PC-3 (cell line): ENCODE measurements at regions not wholly inside any gene's neighbourhood (a gene's known extent, or its start where the extent isn't known, plus 50 kb on each side); places are given as distances from the start of the nearest gene placed in this dataset.

ENCODE experiments used
- ATAC-seq: fragments of 200-7000 bp; cut with Tn5 transposase; 2 replicates; pipeline ENCODE4 v1.9.1; 2020; ENCODE audit warnings: mild to moderate bottlenecking, moderate library complexity
- BruUV-seq: library from RNA; stranded (reverse); fragments of 400-500 nt; replicated peaks from 2 replicates; lab custom pipeline; 2021; lab: Mats Ljungman, UMichigan
- CTCF ChIA-PET: fragments of 300-600 bp; sonication (Branson Sonifier 250); formaldehyde crosslinking; loops from one replicate; lab custom pipeline; 2022; ENCODE audit warnings: antibody characterized with exemption; lab: Charles Lee
- POLR2A ChIA-PET: fragments of 300-600 bp; sonication (Branson Sonifier 250); formaldehyde crosslinking; loops from one replicate; lab custom pipeline; 2022; ENCODE audit warnings: antibody characterized with exemption; ENCODE audit not compliant: unreplicated experiment; lab: Charles Lee
- DNase-seq: peaks from one replicate; pipeline ENCODE4 v3.0.0-alpha.2; 2015
- H2AFZ ChIP-seq: fragments of 300-600 bp; sonication (generic); 2 replicates; pipeline ENCODE4 v1.6.0; 2016; ENCODE audit warnings: antibody characterized with exemption, low read length
- H3F3A ChIP-seq: fragments of 300-600 bp; sonication (generic); one replicate; pipeline ENCODE4 v1.6.0; 2017; ENCODE audit warnings: antibody characterized with exemption, low read length, control low read depth, mild to moderate bottlenecking; ENCODE audit not compliant: unreplicated experiment
- H3K27ac ChIP-seq: fragments of 300-600 bp; sonication (generic); 2 replicates; pipeline ENCODE4 v1.5.1; 2016; ENCODE audit warnings: mild to moderate bottlenecking, low read length
- H3K27me3 ChIP-seq: fragments of 300-600 bp; sonication (generic); 2 replicates; pipeline ENCODE4 v1.6.1; 2016; ENCODE audit warnings: low read length, mixed read lengths
- H3K36me3 ChIP-seq: fragments of 300-600 bp; sonication (generic); 2 replicates; pipeline ENCODE4 v1.6.1; 2016; ENCODE audit warnings: low read depth, mixed run types, low read length, mixed read lengths
- H3K4me1 ChIP-seq: fragments of 300-600 bp; sonication (generic); 2 replicates; pipeline ENCODE4 v1.5.1; 2016; ENCODE audit warnings: low read length; ENCODE audit not compliant: insufficient read depth
- H3K4me2 ChIP-seq: fragments of 300-600 bp; sonication (generic); 2 replicates; pipeline ENCODE4 v1.6.0; 2016; ENCODE audit warnings: low read length
- H3K4me3 ChIP-seq: fragments of 300-600 bp; sonication (generic); 2 replicates; pipeline ENCODE4 v1.5.1; 2016; ENCODE audit warnings: mild to moderate bottlenecking, low read length, mixed read lengths
- H3K79me2 ChIP-seq: fragments of 300-600 bp; sonication (generic); 2 replicates; pipeline ENCODE4 v1.6.1; 2017; ENCODE audit warnings: low read length, mixed read lengths
- H3K9ac ChIP-seq: fragments of 300-600 bp; sonication (generic); 2 replicates; pipeline ENCODE4 v1.6.0; 2016; ENCODE audit warnings: mild to moderate bottlenecking, low read length
- H3K9me2 ChIP-seq: fragments of 300-600 bp; sonication (generic); replicated peaks from 2 replicates; pipeline ENCODE4 v1.6.1; 2016; ENCODE audit warnings: mixed run types, low read length, mixed read lengths
- H3K9me3 ChIP-seq: fragments of 300-600 bp; sonication (generic); 2 replicates; pipeline ENCODE4 v1.6.1; 2016; ENCODE audit warnings: low read length, mixed read lengths
- H4K20me1 ChIP-seq: fragments of 300-600 bp; sonication (generic); 2 replicates; pipeline ENCODE4 v1.6.1; 2016; ENCODE audit warnings: low read length, mixed read lengths
- EZH2 ChIP-seq: fragments of 300-600 bp; sonication (generic); IDR thresholded peaks from one replicate; pipeline ENCODE4 v1.6.1; 2017; ENCODE audit warnings: antibody characterized with exemption, mild to moderate bottlenecking, low read length; ENCODE audit not compliant: unreplicated experiment
- EZH2phosphoT487 ChIP-seq: fragments of 300-600 bp; sonication (generic); IDR thresholded peaks from 2 replicates; pipeline ENCODE4 v1.6.1; 2018; ENCODE audit warnings: mild to moderate bottlenecking, antibody characterized with exemption, low read length, borderline replicate concordance
- intact Hi-C: fragments of 100-400 bp; cut with micrococcal nuclease; formaldehyde crosslinking; loops from 2 replicates; pipeline ENCODE4 v1.9.0; 2023
- TF ChIP-seq, protein P1 (sequence below): fragments of 300-600 bp; sonication (generic); conservative IDR thresholded peaks from 2 replicates; pipeline ENCODE4 v1.5.1; 2017; ENCODE audit warnings: antibody characterized with exemption, low read depth, mild to moderate bottlenecking, low read length

DNA sequence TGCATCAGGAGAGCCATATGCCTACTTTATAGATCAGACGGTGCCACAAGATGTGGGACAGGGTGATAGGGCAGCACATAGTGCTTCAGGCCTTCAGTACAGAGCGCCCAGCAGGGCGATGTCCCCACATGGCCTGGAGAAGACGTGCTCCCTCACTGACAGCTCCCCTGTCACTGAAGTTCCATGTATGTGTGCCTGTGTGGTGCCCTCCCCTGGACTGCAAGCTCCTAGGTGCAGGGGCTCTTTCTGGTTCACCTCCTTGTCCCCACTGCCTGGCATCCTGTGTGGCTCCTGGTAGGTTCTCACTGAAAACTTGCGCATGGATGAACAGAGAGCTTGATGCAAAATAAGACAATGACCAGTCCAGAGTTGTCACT is 233.1 kb downstream of the GADD45G start:
- BruUV-seq = no TSS peak
- DNase-seq = no peak
- no peak for ATAC-seq
- no peak overlapping the region for H3K9ac ChIP-seq
- H3K4me3 ChIP-seq = no peak overlapping the region
- H3K79me2 ChIP-seq = no peaks in the 10 kb centered on the region
- H3K4me1 ChIP-seq = no peaks in the 10 kb centered on the region
- H2AFZ ChIP-seq = no peak overlapping the region
- H4K20me1 ChIP-seq = no peaks in the 10 kb centered on the region
- H3K36me3 ChIP-seq = no peaks in the 10 kb centered on the region
- TF ChIP-seq, protein P1, sequence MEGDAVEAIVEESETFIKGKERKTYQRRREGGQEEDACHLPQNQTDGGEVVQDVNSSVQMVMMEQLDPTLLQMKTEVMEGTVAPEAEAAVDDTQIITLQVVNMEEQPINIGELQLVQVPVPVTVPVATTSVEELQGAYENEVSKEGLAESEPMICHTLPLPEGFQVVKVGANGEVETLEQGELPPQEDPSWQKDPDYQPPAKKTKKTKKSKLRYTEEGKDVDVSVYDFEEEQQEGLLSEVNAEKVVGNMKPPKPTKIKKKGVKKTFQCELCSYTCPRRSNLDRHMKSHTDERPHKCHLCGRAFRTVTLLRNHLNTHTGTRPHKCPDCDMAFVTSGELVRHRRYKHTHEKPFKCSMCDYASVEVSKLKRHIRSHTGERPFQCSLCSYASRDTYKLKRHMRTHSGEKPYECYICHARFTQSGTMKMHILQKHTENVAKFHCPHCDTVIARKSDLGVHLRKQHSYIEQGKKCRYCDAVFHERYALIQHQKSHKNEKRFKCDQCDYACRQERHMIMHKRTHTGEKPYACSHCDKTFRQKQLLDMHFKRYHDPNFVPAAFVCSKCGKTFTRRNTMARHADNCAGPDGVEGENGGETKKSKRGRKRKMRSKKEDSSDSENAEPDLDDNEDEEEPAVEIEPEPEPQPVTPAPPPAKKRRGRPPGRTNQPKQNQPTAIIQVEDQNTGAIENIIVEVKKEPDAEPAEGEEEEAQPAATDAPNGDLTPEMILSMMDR = no peak
- TF ChIP-seq EZH2phosphoT487 (no peak), EZH2 (no peak)
- H3K9me2 ChIP-seq = no peaks in the 10 kb centered on the region
- no peaks in the 10 kb centered on the region for H3K9me3 ChIP-seq
- peaks cover 30% of the 10 kb centered on the region for H3K27me3 ChIP-seq
- intact Hi-C loops = no loop called here
- CTCF ChIA-PET = no interaction called here
- POLR2A ChIA-PET = no interaction called here
- H3F3A ChIP-seq = no peaks in the 10 kb centered on the region
- no peak overlapping the region for H3K4me2 ChIP-seq
- no peak overlapping the region for H3K27ac ChIP-seq

DNA sequence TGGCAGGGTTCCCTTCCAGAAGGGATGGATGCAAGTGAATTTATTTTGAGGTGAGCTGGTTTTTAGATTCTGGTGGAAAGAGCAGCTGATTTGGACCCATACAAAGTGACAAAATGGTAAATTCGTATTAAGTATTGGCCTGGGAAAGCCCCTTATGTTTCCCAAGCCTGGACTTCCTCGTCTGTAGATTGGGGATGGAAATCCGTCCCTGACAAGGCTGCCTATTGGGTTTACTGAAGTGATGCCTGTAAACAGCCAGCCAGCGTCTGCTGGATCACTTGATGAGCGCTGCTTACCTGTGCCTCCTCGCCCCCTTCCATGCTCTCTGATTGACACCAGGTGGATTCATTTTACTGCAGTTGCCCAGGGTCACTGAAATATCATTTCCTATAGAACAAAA is 233.8 kb downstream of the GADD45G start:
- H3F3A ChIP-seq = no peaks in the 10 kb centered on the region
- H3K36me3 ChIP-seq = no peaks in the 10 kb centered on the region
- BruUV-seq = no TSS peak
- no peak for ATAC-seq
- no peak overlapping the region for H3K4me3 ChIP-seq
- no peak overlapping the region for H3K4me2 ChIP-seq
- H3K9me2 ChIP-seq = no peaks in the 10 kb centered on the region
- no peak overlapping the region for H3K9ac ChIP-seq
- H3K27ac ChIP-seq = no peak overlapping the region
- no peak overlapping the region for H2AFZ ChIP-seq
- intact Hi-C loops = no loop called here
- TF ChIP-seq EZH2phosphoT487 (no peak), EZH2 (no peak)
- TF ChIP-seq, protein P1 = no peak
- peaks cover 26% of the 10 kb centered on the region for H3K27me3 ChIP-seq
- H3K79me2 ChIP-seq = no peaks in the 10 kb centered on the region
- no peaks in the 10 kb centered on the region for H4K20me1 ChIP-seq
- POLR2A ChIA-PET = no interaction called here
- CTCF ChIA-PET = no interaction called here
- no peaks in the 10 kb centered on the region for H3K4me1 ChIP-seq
- no peaks in the 10 kb centered on the region for H3K9me3 ChIP-seq
- DNase-seq = no peak

DNA sequence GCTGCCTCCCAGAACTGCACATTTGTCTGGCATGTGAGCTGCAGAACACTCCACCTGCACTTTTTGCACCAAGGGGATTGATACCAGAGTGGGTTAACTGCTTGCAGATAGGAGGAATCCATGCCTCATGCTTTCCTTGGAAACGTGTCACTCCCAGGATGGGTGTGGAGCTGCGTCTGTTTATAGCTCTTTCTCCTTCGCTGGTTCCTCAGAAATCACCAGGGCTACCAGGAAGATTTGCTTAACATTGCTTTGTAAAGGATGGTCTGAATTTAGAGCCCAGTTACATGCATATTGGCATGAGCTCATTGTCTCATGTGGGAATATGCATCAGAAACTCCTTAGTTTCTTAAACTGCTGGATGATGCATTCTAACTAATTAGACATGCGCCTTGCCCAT is 234.6 kb downstream of the GADD45G start:
- Histone ChIP-seq H3K9ac (no peak overlapping the region), H3K4me3 (no peak overlapping the region), H3K27me3 (peaks cover 29% of the 10 kb centered on the region), H3K9me2 (no peaks in the 10 kb centered on the region), H2AFZ (no peak overlapping the region), H3K79me2 (no peaks in the 10 kb centered on the region), H3K9me3 (no peaks in the 10 kb centered on the region), H3F3A (no peaks in the 10 kb centered on the region), H3K36me3 (no peaks in the 10 kb centered on the region), H3K4me2 (no peak overlapping the region), H3K27ac (no peak overlapping the region), H3K4me1 (no peaks in the 10 kb centered on the region), H4K20me1 (no peaks in the 10 kb centered on the region)
- no TSS peak for BruUV-seq
- TF ChIP-seq EZH2 (no peak), EZH2phosphoT487 (no peak)
- TF ChIP-seq, protein P1 = no peak
- ChIA-PET POLR2A (no interaction called here), CTCF (no interaction called here)
- intact Hi-C loops = no loop called here
- DNase-seq = no peak
- no peak for ATAC-seq
